SK-N-MC (cell line): ENCODE measurements at regions not wholly inside any gene's neighbourhood (a gene's known extent, or its start where the extent isn't known, plus 50 kb on each side); places are given as distances from the start of the nearest gene placed in this dataset.

Experiments used
- EZH2 ChIP-seq: fragments of 200-600 bp; sonication (generic); IDR thresholded peaks from one replicate; pipeline ENCODE4 v1.6.1; 2017; ENCODE audit warnings: antibody characterized with exemption
- FOXP2 ChIP-seq: optimal IDR thresholded peaks from 2 replicates; pipeline ENCODE3; 2011; ENCODE audit warnings: mild to moderate bottlenecking, moderate library complexity; ENCODE audit not compliant: insufficient read depth; ENCODE audit errors: extremely low read length, control extremely low read depth
- POLR2AphosphoS5 ChIP-seq: IDR thresholded peaks from 2 replicates; pipeline ENCODE4 v1.6.1; 2012; ENCODE audit warnings: mild to moderate bottlenecking, low read depth, low read length, borderline replicate concordance

GRCh38 chr18:73670039-73670438 lies 477.6 kb downstream of the FBXO15 start:
- TF ChIP-seq EZH2 (no peak), POLR2AphosphoS5 (no peak), FOXP2 (no peak)
